ENCODE measurements at regions not wholly inside any gene's neighbourhood (a gene's known extent, or its start where the extent isn't known, plus 50 kb on each side); places are given as distances from the start of the nearest gene placed in this dataset.

DNA sequence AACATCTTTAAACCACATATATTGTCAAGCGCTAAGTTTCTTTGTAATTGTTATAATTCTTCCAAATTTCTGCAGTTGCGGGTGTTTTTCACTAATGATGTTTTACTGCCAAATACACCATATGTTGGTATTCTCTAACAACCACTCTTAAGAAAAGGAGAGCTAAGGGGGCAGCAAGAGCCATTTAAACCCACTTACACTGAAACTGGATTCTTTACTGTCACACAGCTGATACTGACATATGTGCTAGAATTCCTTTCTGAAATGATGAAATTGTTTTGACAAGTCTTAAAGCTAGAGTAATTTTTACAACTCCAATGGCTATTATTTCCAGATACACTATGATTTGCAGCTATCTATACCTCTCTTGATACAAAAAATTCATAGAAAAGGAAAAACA lies 483.1 kb downstream of the CDH11 start:
- DNase-seq, result peak; percentile 70 to 91

GRCh38 chr16:64629622-64630021 lies 492.2 kb downstream of the CDH11 start:
- DNase-seq, result no peak

DNA sequence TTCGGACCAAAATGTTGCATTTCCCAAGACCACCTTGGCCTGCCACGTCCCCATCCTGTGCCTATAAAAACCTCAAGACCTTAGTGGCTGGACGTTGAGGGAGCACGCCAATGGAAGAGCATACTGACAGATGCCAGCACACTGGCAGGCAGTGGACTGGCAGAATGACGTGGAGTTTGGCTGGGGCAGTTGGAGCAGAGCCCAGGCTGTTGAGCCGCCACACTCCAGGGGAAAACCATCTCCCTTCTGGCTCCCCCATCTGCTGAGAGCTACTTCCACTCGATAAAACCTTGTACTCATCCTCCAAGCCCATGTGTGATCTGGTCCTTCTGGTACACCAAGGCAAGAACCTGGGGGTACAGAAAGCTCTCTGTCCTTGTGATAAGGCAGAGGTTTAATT lies 494.1 kb downstream of the CDH11 start:
- DNase-seq, result peak; percentile 90 to 97

GRCh38 chr16:64627288-64627687 lies 494.6 kb downstream of the CDH11 start:
- DNase-seq, result peak; percentile 68 to 70

- peak; percentile 99 to 100 for DNase-seq
These were observed 495.1 kb downstream of the CDH11 start for GRCh38 chr16:64626776-64627175.

- no peak for DNase-seq
These were observed 500.2 kb downstream of the CDH11 start for GRCh38 chr16:64621616-64622015.

DNA sequence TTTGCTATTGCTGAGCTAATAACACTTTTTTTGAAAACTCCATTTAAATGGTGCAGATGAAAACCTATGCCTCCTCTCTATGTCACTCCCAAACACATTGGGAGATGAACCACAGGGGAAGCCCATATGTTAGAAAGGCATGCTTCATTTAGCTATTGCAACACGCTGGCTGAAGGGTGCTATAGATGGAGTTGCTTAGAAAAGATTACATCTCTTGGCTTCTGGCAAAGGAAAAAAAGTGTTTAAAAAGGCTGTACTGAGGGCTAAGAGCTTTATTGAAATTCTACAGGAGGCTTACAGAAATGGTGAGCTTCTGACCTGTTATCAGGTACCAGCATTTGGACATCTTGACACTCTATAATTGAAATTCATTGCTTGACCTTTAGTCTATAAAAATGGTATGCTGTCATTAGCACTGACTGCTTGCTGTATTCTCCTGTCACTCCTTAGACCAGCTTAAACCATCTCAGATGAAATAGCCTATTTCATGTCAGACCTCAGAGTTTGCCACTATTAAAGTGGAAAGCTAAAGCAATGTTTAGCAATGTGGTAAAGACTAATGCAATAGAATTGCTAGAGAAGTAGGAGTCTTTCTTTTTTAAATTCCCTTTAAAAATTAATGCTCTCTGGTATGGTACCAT lies 503.9 kb downstream of the CDH11 start:
- peak in 1 of 2 experiments; percentile 38 for DNase-seq

- peak; percentile 98 to 99 for DNase-seq
These were observed 506.1 kb downstream of the CDH11 start for GRCh38 chr16:64615630-64616280.

DNA sequence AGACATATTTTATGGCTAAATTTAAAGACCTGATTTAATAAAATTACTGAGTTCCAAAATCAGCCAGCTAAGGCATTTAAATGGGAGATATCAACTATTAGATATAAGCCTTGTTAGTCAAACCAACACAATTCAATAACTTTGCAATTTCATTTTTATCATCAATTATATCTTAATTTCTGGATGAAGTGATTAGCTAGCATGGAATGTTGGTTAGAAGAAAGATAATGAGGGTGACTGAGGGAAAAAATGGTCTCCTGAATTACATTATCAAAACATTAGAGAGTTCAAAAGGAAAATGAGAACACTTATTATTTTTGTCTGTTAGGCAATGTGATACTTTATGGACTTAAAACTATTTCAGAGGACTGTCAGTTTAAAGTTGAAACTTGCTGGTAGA lies 525.7 kb downstream of the CDH11 start:
- DNase-seq, result no peak

DNA sequence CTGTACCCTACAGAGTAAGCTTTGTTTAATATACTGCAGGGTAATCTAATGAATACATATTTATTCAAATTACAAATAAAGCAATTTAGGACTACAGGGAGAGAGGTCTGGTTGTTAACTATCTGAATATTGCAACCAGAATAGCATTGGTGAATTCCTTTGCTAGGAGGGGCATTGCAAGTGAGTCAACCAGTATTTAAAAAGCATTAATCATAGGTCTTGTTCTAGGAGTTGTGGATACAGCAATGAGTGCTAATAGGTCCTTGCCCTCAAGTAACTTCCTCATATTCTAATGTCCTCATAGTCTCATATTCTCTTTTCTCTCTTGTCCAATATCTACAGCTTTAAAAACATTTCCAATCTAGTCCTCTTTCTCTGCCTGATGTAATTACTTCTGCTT lies 531.4 kb downstream of the CDH11 start:
- no peak for DNase-seq

DNA sequence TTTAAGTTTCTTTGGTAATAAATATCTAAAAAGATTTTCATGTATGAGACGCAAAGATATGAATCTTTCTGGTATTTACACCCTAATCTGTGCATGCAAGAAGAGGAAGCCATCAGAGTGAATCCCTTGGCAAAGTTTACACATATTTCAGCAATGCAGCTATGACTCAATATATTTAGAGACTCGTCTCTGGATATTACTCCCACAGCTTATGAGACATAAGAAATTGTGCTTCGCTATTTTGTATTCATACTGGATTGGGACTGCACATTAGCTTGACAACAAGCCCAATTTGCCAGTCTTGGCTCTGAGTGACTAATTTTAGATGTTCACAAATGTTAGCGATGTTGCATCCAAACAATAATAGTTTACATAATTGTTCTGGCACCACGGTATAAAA lies 532.0 kb downstream of the CDH11 start:
- DNase-seq, result no peak

DNA sequence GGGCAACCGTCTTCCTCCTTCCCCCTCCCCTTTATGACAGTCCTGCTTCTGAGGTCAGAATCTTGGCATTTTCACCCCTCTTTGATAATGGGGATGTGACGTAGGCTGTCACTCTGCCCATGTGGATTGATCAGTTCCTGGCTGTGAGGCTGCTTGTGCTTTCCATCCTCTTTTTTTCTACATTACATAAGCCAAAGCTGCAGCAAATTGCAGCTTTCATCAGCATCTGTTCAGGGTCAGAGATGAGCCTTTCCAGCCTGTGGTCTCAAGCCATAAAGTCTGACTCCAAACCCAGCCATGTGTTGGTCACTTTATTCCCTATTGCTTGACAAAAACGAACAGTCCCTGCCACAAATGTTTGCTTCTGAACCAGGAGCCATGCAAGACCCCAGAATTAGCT lies 535.1 kb downstream of the CDH11 start:
- DNase-seq, result peak; percentile 5 to 33

- no peak for DNase-seq
These were observed 536.5 kb downstream of the CDH11 start for GRCh38 chr16:64585367-64585766.

DNA sequence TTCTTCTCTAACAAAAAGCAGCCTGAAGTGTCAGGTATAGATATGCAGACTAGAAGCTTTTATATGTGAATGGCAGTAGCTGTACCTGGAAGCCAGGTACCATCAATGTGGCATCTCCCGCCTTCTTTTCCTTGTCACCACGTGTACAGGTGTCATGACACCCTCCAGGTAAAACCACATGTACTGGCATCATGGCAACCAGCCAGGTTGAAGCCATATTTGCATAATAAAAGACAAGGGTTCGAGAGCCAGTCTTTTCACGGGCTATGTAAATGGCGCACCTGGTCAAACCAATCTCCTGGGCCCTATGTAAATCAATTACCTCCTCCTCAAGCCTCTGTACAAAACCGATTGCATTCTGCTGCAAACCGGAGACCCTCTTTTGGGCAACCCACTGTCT lies 541.3 kb downstream of the CDH11 start:
- DNase-seq, result no peak

DNA sequence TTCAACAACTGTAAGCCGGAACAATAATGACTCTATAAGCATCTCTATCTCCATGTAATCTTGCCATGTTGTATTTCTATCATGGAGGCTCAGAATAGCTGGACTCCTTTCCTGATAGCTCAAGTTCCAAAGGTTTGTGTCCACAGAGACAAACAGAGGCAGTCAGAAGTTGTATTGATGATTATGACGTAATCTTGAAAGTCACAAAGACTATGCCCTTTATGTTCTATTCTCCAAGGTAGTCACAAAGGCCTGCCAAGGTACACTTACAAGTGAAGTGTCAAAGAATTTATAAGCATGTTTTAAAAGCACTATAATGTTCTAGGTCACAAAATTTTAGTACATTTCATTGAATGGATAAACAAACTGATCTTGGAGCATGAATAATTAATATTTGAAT lies 542.2 kb downstream of the CDH11 start:
- no peak for DNase-seq

GRCh38 chr16:64545768-64546167 lies 576.1 kb downstream of the CDH11 start:
- DNase-seq, result no peak

DNA sequence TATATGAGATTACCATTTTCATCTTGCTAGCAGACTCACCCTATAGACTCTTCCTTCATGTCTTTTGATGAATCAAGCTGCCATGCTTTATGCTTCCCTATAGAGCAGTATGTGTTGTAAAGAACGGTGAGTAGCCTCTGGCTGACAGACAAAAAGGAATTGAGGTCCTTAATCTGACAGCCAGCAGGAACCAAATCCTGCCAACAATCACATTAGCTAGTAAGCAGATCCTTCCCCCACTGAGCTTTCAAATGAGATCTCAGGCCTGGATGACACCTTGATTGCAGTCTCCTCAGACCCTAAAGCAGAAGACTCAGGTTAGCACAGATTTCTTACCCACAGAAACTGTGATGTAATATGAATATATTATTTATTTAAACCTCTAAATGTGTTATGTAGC lies 577.0 kb downstream of the CDH11 start:
- no peak for DNase-seq

- no peak for DNase-seq
These were observed 578.4 kb downstream of the CDH11 start for GRCh38 chr16:64543441-64543840.

DNA sequence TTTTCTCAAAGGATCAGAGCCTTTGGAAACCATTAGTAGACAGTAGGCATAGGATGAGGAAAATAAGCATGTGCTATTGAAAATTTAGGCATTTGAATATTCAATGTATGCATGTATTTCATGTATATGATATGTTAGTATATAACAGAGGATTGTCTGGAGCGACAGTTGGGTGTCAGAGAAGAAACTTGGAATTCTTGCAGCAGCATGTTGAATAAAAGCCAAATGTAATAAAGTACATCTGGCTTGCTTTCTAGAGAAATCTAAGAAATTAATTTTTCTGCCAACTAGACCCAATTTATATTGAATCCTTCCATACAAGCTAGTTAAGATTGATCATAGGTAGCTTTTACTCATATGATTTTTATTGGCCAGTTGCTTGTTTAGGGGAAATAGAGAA lies 578.8 kb downstream of the CDH11 start:
- DNase-seq, result no peak

- DNase-seq, result no peak
These were observed 579.7 kb downstream of the CDH11 start for GRCh38 chr16:64542152-64542551.

DNA sequence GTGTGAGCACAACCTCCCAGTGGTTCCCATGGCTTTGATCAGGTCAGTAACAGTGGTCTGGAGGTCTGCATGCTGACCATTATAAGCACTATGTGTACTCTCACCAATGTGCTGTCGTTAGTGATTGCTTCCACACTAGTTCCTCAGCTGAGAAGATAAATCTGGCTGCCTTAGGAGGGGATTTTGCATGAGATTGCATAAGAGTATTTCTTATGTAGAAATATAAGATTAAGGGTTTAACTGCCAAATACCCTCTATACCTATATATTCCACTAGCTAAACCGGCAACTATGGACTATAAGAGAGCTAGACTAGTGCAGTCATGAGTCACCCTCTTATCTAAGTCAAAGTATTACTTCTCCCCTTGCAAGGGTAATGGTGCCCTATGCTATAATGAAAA lies 580.2 kb downstream of the CDH11 start:
- no peak for DNase-seq

DNA sequence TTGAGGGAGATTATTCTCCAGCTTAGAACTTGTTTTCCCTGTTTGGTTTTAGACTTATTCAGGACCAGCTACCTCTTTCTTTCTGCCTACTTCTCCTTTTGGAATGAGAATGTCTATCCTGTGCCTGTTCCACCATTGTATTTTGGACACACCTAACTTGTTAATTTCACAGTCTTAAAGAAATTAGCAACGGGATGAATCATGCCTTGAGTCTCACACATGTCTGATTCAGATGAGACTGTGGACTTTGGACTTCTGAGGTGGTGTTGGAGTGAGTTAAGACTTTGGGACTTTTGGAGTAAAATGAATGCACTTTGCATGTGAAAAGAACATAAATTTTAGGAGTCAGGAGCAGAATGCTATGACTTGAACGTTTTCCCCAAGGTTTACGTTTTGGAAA lies 581.4 kb downstream of the CDH11 start:
- DNase-seq, result no peak

- no peak for DNase-seq
These were observed 582.0 kb downstream of the CDH11 start for GRCh38 chr16:64539811-64540371.

- DNase-seq, result no peak
These were observed 587.6 kb downstream of the CDH11 start for GRCh38 chr16:64534180-64534780.
